ENCODE measurements at regions not wholly inside any gene's neighbourhood (a gene's known extent, or its start where the extent isn't known, plus 50 kb on each side); places are given as distances from the start of the nearest gene placed in this dataset.

DNA sequence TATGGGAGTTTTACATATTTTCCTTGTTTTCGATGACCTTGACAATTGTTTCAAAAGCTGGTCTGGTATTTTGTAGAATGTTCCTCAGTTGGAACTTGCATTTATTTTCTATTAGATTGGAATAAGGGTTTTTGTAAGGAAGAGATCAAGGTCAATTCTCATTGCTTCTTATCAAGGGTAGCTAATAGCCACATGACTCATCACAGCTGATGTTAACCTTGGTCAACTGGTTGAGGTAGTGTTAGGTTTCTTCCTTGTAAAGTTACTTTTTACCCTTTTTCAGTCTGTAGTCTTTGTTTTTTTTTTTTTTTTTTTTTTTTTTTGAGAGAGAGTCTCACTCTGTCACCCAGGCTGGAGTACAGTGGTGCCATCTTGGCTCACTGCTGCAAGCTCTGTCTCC, 257.2 kb downstream of the SNCA start:
- peaks cover 4% of the 10 kb centered on the region for H3K36me3 Mint-ChIP-seq (ENCODE audit: low read depth)
- Histone ChIP-seq H3K27me3 (ENCODE audit: control insufficient read depth, insufficient read depth, low read length, poor library complexity, severe bottlenecking) (no peaks in the 10 kb centered on the region), H3K27ac (ENCODE audit: low read depth, low read length) (no peak overlapping the region), H3K9ac (ENCODE audit: extremely low read depth, low read length, poor library complexity, severe bottlenecking) (no peak overlapping the region), H3K4me1 (ENCODE audit: control insufficient read depth, insufficient read depth, low read length) (no peaks in the 10 kb centered on the region), H3K4me3 (ENCODE audit: low read length) (no peak overlapping the region), H3K9me3 (ENCODE audit: control insufficient read depth, low read length) (peaks cover 11% of the 10 kb centered on the region), H3K36me3 (ENCODE audit: control insufficient read depth, insufficient read depth, low read length) (no peaks in the 10 kb centered on the region)
- no peak overlapping the region for H3K27ac Mint-ChIP-seq
- H3K4me3 Mint-ChIP-seq: no peak overlapping the region
- H3K9me3 Mint-ChIP-seq: peaks cover 21% of the 10 kb centered on the region
- peaks cover 6% of the 10 kb centered on the region for H3K4me1 Mint-ChIP-seq
- WGBS, 2 experiments (ENCODE audit: insufficient coverage in 1 of 2, insufficient read length in 1 of 2): 0% methylated on average over 1 of the region's 1 CpG; no CpG with 5 or more reads in 1 of the 2 experiments
- peaks cover 8% of the 10 kb centered on the region for H3K27me3 Mint-ChIP-seq (ENCODE audit: insufficient read depth)
- TF ChIP-seq CTCF (conservative IDR thresholded peaks at IDR 0.05): no peak
- DNase-seq: no peak

DNA sequence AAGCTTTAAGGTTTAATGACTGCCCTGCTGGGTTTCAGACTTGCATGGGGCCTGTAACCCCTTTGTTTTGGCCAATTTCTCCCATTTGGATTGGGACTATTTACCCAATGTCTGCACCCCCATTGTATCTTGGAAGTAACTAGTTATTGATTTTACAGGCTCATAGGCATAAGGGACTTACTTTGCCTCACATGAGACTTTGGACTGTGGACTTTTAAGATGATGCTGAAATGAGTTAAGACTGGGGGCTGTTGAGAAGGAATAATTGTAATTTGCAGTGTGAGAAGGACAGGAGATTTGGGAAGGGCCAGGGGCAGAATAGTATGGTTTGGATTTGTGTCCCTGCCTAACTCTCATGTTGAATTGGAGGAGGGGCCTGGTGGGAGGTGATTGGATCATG, 260.7 kb downstream of the SNCA start:
- no peak overlapping the region for H3K27ac Mint-ChIP-seq
- Histone ChIP-seq H3K4me1 (ENCODE audit: control insufficient read depth, insufficient read depth, low read length) (no peaks in the 10 kb centered on the region), H3K27ac (ENCODE audit: low read depth, low read length) (no peak overlapping the region), H3K27me3 (ENCODE audit: control insufficient read depth, insufficient read depth, low read length, poor library complexity, severe bottlenecking) (no peaks in the 10 kb centered on the region), H3K9me3 (ENCODE audit: control insufficient read depth, low read length) (peaks cover 11% of the 10 kb centered on the region), H3K36me3 (ENCODE audit: control insufficient read depth, insufficient read depth, low read length) (no peaks in the 10 kb centered on the region), H3K9ac (ENCODE audit: extremely low read depth, low read length, poor library complexity, severe bottlenecking) (no peak overlapping the region), H3K4me3 (ENCODE audit: low read length) (no peak overlapping the region)
- TF ChIP-seq CTCF (conservative IDR thresholded peaks at IDR 0.05): no peak
- H3K27me3 Mint-ChIP-seq (ENCODE audit: insufficient read depth): peaks cover 6% of the 10 kb centered on the region
- no peak overlapping the region for H3K4me3 Mint-ChIP-seq
- peaks cover 6% of the 10 kb centered on the region for H3K4me1 Mint-ChIP-seq
- DNase-seq: no peak
- H3K36me3 Mint-ChIP-seq (ENCODE audit: low read depth): peaks cover 4% of the 10 kb centered on the region
- peaks cover 17% of the 10 kb centered on the region for H3K9me3 Mint-ChIP-seq

GRCh38 chr4:89575840-89576239, 261.1 kb downstream of the SNCA start:
- DNase-seq: no peak
- Mint-ChIP-seq H3K4me3 (no peak overlapping the region), H3K27ac (no peak overlapping the region), H3K9me3 (peaks cover 17% of the 10 kb centered on the region), H3K4me1 (peaks cover 8% of the 10 kb centered on the region), H3K36me3 (ENCODE audit: low read depth) (peaks cover 4% of the 10 kb centered on the region), H3K27me3 (ENCODE audit: insufficient read depth) (peaks cover 5% of the 10 kb centered on the region)
- Histone ChIP-seq H3K4me1 (ENCODE audit: control insufficient read depth, insufficient read depth, low read length) (no peaks in the 10 kb centered on the region), H3K9ac (ENCODE audit: extremely low read depth, low read length, poor library complexity, severe bottlenecking) (no peak overlapping the region), H3K36me3 (ENCODE audit: control insufficient read depth, insufficient read depth, low read length) (no peaks in the 10 kb centered on the region), H3K27me3 (ENCODE audit: control insufficient read depth, insufficient read depth, low read length, poor library complexity, severe bottlenecking) (no peaks in the 10 kb centered on the region), H3K27ac (ENCODE audit: low read depth, low read length) (no peak overlapping the region), H3K9me3 (ENCODE audit: control insufficient read depth, low read length) (peaks cover 11% of the 10 kb centered on the region), H3K4me3 (ENCODE audit: low read length) (no peak overlapping the region)
- TF ChIP-seq CTCF (conservative IDR thresholded peaks at IDR 0.05): no peak
- 100% methylated on average over 1 of the region's 1 CpG; no CpG with 5 or more reads in 1 of the 2 experiments for WGBS, 2 experiments (ENCODE audit: insufficient coverage in 1 of 2, insufficient read length in 1 of 2)
